Left ventricle myocardium inferior (tissue), 1 donor: ENCODE measurements at regions not wholly inside any gene's neighbourhood (a gene's known extent, or its start where the extent isn't known, plus 50 kb on each side); places are given as distances from the start of the nearest gene placed in this dataset.

ENCODE experiments used
- DNase-seq: peaks from one replicate; pipeline ENCODE4 v3.0.0-alpha.2; 2020
- H3K27ac ChIP-seq: fragments of 200-600 bp; replicated peaks from 2 replicates; pipeline ENCODE4 v1.8.0; 2021
- H3K27me3 ChIP-seq: fragments of 200-600 bp; 2 replicates; pipeline ENCODE4 v1.8.0; 2021; ENCODE audit warnings: low read depth
- H3K36me3 ChIP-seq: fragments of 200-600 bp; 2 replicates; pipeline ENCODE4 v1.8.0; 2021
- H3K4me1 ChIP-seq: fragments of 200-600 bp; 2 replicates; pipeline ENCODE4 v1.8.0; 2021
- H3K4me3 ChIP-seq: fragments of 200-600 bp; 2 replicates; pipeline ENCODE4 v1.8.0; 2021; ENCODE audit warnings: mild to moderate bottlenecking, moderate library complexity
- H3K9me3 ChIP-seq: fragments of 200-600 bp; replicated peaks from 2 replicates; pipeline ENCODE4 v1.8.0; 2021
- CTCF ChIP-seq: fragments of 200-600 bp; IDR thresholded peaks from 2 replicates; pipeline ENCODE4 v1.8.0; 2021; ENCODE audit warnings: antibody characterized with exemption, mild to moderate bottlenecking, borderline replicate concordance
- intact Hi-C: fragments of 100-400 bp; cut with micrococcal nuclease; formaldehyde crosslinking; loops from one replicate; pipeline ENCODE4 v1.11.0; 2022
- donor health status: DM: no; HTN: yes; CAD: no; lungs with severe emphysema.

- TF ChIP-seq CTCF: no peak
- H3K9me3 ChIP-seq: no peaks in the 10 kb centered on the region
- no peak for DNase-seq
- H3K4me3 ChIP-seq: no peak overlapping the region
- H3K27ac ChIP-seq: no peak overlapping the region
- no peaks in the 10 kb centered on the region for H3K27me3 ChIP-seq
- no peaks in the 10 kb centered on the region for H3K36me3 ChIP-seq
- no peaks in the 10 kb centered on the region for H3K4me1 ChIP-seq
- intact Hi-C loops: no loop called here
Measured at GRCh38 chr4:158462611-158463010, 59.1 kb upstream of the RXFP1 start.
